ENCODE measurements at regions not wholly inside any gene's neighbourhood (a gene's known extent, or its start where the extent isn't known, plus 50 kb on each side); places are given as distances from the start of the nearest gene placed in this dataset.

GRCh38 chr6:145289573-145289972, 445.7 kb downstream of the EPM2A start:
- DNase-seq (ENCODE audit: low spot score in 2 of 2) = no peak
- Histone ChIP-seq H3K4me3 (no peak overlapping the region), H3K4me1 (no peaks in the 10 kb centered on the region), H3K27ac (no peak overlapping the region), H3K9me3 (no peaks in the 10 kb centered on the region), H3K36me3 (no peaks in the 10 kb centered on the region), H3K27me3 (no peaks in the 10 kb centered on the region)
- WGBS = 93% methylated on average over 3 of the region's 3 CpGs
- TF ChIP-seq POLR2A (IDR thresholded peaks at IDR 0.05) = no peak
- TF ChIP-seq POLR2AphosphoS5 (IDR thresholded peaks at IDR 0.05) = no peak
- no peak for TF ChIP-seq EP300 (IDR thresholded peaks at IDR 0.05)
- TF ChIP-seq CTCF (IDR thresholded peaks at IDR 0.05) = no peak

- Histone ChIP-seq H3K36me3 (no peaks in the 10 kb centered on the region), H3K27ac (no peak overlapping the region), H3K9me3 (no peaks in the 10 kb centered on the region), H3K27me3 (no peaks in the 10 kb centered on the region), H3K4me1 (no peaks in the 10 kb centered on the region), H3K4me3 (no peak overlapping the region)
- DNase-seq (ENCODE audit: low spot score in 2 of 2) = no peak
- WGBS = 89% methylated on average over 2 of the region's 2 CpGs
- TF ChIP-seq EP300 (IDR thresholded peaks at IDR 0.05) (no peak), POLR2AphosphoS5 (IDR thresholded peaks at IDR 0.05) (no peak), CTCF (IDR thresholded peaks at IDR 0.05) (no peak), POLR2A (IDR thresholded peaks at IDR 0.05) (no peak)
These were observed 445.2 kb downstream of the EPM2A start for GRCh38 chr6:145290122-145290521.

- no peak for DNase-seq (ENCODE audit: low spot score in 2 of 2)
These were observed 443.3 kb downstream of the EPM2A start for GRCh38 chr6:145292066-145292465.

GRCh38 chr6:145294942-145295341, 440.4 kb downstream of the EPM2A start:
- Histone ChIP-seq H3K27me3 (no peaks in the 10 kb centered on the region), H3K36me3 (no peaks in the 10 kb centered on the region), H3K27ac (no peak overlapping the region), H3K4me3 (no peak overlapping the region), H3K9me3 (no peaks in the 10 kb centered on the region), H3K4me1 (no peaks in the 10 kb centered on the region)
- WGBS = 94% methylated on average over 4 of the region's 4 CpGs
- TF ChIP-seq POLR2A (IDR thresholded peaks at IDR 0.05) (no peak), POLR2AphosphoS5 (IDR thresholded peaks at IDR 0.05) (no peak), CTCF (IDR thresholded peaks at IDR 0.05) (no peak), EP300 (IDR thresholded peaks at IDR 0.05) (no peak)
- DNase-seq (ENCODE audit: low spot score in 2 of 2) = no peak

More at GRCh38 chr6:145292066-145292465, 443.3 kb downstream of the EPM2A start:
- H3K36me3 ChIP-seq = no peaks in the 10 kb centered on the region
- no peak overlapping the region for H3K27ac ChIP-seq
- H3K4me1 ChIP-seq = no peaks in the 10 kb centered on the region
- WGBS = 50% methylated on average over 2 of the region's 2 CpGs
- no peak for TF ChIP-seq POLR2AphosphoS5 (IDR thresholded peaks at IDR 0.05)
- TF ChIP-seq EP300 (IDR thresholded peaks at IDR 0.05) = no peak
- no peak for TF ChIP-seq POLR2A (IDR thresholded peaks at IDR 0.05)
- no peak for TF ChIP-seq CTCF (IDR thresholded peaks at IDR 0.05)
- no peak overlapping the region for H3K4me3 ChIP-seq
- no peaks in the 10 kb centered on the region for H3K9me3 ChIP-seq
- H3K27me3 ChIP-seq = no peaks in the 10 kb centered on the region

DNA sequence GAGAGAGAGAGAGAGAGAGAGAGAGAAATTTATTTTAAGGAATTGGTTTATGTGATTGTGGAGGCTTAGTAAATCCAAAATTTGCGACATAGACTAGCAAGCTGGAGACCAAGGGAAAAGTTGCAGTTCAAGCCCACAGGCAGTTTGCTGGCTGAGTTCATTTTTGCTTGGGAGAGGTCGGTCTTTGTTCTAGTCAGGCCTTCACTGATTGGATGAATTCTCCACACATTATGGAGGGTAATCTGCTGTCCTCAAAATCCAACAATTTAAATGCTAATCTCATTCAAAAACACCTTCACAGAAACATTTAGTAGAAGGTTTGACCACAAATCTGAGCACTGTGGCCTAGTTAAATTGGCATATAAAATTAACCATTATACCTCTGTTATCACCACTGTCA, 439.6 kb downstream of the EPM2A start:
- TF ChIP-seq POLR2A (IDR thresholded peaks at IDR 0.05) = no peak
- no peak for TF ChIP-seq EP300 (IDR thresholded peaks at IDR 0.05)
- no peak for TF ChIP-seq POLR2AphosphoS5 (IDR thresholded peaks at IDR 0.05)
- TF ChIP-seq CTCF (IDR thresholded peaks at IDR 0.05) = no peak
- Histone ChIP-seq H3K9me3 (no peaks in the 10 kb centered on the region), H3K4me3 (no peak overlapping the region), H3K27me3 (no peaks in the 10 kb centered on the region), H3K4me1 (no peaks in the 10 kb centered on the region), H3K36me3 (no peaks in the 10 kb centered on the region), H3K27ac (no peak overlapping the region)
- 76% methylated on average over 2 of the region's 2 CpGs for WGBS
- DNase-seq (ENCODE audit: low spot score in 2 of 2) = no peak

Data from suprapubic skin (tissue), 4 donors.